ENCODE measurements at regions not wholly inside any gene's neighbourhood (a gene's known extent, or its start where the extent isn't known, plus 50 kb on each side); places are given as distances from the start of the nearest gene placed in this dataset.

DNA sequence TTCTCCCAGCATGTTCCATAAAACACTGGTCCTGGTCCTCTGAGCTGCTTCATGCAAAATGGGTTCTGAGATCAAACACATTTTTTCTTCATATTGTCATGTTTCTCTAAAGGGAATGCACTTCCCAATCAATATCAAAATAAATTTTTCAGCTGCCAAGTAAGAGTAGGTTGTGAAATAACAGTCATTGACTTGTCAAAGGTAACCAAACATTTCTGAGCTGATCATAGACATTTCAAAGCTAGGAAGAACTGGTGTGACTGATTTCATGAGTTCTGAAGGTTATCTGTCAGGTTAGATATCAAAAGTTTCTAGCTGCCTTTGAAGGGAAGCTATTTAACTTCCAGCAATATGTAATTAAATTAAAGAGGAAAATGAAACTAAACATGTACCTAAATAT is 770.9 kb downstream of the TBL1XR1 start:
- intact Hi-C loops (cut with DNase I) = no loop called here
- no peaks in the 10 kb centered on the region for H3K9me3 ChIP-seq
- no peak for ATAC-seq

DNA sequence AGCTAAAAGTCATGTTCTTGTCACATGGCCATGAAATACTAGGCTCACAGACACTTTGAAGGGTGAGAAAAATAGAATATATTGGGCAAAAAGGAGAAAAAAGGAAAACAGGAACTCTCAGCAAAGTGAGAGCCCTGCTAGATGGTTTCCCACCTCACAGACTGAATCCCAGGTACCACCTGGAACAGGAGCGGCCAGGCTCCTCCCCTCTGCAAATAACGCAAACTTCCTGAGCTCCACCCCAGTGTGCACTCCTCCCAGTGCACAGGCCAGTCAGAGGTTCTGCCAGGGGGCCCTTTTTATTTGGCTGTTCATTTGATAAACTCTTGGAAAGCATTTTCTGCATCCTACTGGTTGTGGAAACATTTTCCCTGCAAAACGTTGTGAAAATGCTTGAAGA is 780.4 kb downstream of the TBL1XR1 start:
- Histone ChIP-seq H3K4me3 (no peak overlapping the region), H3K4me1 (no peaks in the 10 kb centered on the region), H3K27me3 (no peaks in the 10 kb centered on the region), H3K27ac (no peak overlapping the region), H3K9me3 (no peaks in the 10 kb centered on the region), H3K36me3 (no peaks in the 10 kb centered on the region)
- DNase-seq = no peak
- no peak for ATAC-seq
- WGBS, 2 donors = 69 to 79% methylated on average over 3 of the region's 3 CpGs
- TF ChIP-seq, protein P1, sequence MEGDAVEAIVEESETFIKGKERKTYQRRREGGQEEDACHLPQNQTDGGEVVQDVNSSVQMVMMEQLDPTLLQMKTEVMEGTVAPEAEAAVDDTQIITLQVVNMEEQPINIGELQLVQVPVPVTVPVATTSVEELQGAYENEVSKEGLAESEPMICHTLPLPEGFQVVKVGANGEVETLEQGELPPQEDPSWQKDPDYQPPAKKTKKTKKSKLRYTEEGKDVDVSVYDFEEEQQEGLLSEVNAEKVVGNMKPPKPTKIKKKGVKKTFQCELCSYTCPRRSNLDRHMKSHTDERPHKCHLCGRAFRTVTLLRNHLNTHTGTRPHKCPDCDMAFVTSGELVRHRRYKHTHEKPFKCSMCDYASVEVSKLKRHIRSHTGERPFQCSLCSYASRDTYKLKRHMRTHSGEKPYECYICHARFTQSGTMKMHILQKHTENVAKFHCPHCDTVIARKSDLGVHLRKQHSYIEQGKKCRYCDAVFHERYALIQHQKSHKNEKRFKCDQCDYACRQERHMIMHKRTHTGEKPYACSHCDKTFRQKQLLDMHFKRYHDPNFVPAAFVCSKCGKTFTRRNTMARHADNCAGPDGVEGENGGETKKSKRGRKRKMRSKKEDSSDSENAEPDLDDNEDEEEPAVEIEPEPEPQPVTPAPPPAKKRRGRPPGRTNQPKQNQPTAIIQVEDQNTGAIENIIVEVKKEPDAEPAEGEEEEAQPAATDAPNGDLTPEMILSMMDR (IDR thresholded peaks at IDR 0.05) = no peak
- intact Hi-C loops (cut with DNase I) = no loop called here

More for the DNA sequence above, 770.9 kb downstream of the TBL1XR1 start:
- Histone ChIP-seq H3K4me3 (no peak overlapping the region), H3K27ac (no peak overlapping the region), H3K4me1 (no peaks in the 10 kb centered on the region), H3K27me3 (no peaks in the 10 kb centered on the region), H3K36me3 (no peaks in the 10 kb centered on the region)
- DNase-seq = no peak
- TF ChIP-seq, protein P1 (IDR thresholded peaks at IDR 0.05) = no peak

DNA sequence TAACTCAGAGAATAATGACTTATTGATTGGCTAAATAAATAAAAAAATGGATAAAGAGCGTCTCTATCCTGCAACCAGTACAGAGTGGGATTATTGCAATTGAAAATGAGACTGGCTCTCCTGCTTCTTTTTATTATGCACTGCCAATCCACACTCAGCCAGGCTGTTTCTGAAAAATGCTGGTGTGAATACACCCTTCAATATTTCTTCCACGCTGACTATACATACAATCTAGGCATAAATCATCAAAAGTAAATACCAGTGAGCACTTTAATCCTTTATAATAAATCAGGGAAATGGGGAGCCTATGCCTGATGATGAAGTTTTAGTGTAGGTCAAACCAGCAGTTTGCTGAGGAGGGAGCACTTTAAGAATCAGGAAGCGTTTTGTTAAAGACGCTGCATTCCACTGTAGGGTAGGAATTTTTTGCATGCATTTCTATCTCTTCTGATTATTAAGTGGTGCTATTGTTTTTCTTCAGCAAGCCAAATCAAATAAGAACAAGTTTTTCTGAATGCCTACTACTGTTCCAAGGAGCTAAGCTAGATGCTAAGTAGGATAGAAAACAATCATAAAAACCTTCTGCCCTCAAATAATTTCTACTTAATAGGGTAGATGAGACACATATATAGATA is 781.5 kb downstream of the TBL1XR1 start:
- DNase-seq = no peak
- WGBS, 2 donors = 63 to 68% methylated on average over 4 of the region's 4 CpGs
- Histone ChIP-seq H3K4me1 (no peaks in the 10 kb centered on the region), H3K9me3 (no peaks in the 10 kb centered on the region), H3K4me3 (no peak overlapping the region), H3K27me3 (no peaks in the 10 kb centered on the region), H3K27ac (no peak overlapping the region), H3K36me3 (no peaks in the 10 kb centered on the region)
- TF ChIP-seq, protein P1 (IDR thresholded peaks at IDR 0.05) = no peak
- no peak for ATAC-seq
- intact Hi-C loops (cut with DNase I) = no loop called here

DNA sequence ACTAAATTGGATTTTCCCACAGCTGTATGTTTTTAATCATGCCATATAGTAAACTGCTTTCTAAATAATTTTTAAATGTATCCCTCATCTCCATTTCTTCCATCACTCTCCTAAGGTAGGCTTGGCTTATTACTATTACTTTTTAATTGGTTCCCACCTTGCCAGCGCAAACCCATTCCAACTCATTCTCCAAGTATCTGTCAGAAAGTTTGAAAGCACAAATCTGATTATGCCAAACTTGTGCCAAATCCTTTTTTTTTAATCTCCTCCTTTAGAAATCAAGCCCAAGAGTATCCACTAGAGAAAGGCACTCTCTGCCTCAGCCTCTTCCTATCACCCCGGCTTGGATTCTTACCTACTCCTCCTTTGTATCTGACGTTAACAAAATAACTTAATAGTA is 784.5 kb downstream of the TBL1XR1 start:
- intact Hi-C loops (cut with DNase I) = no loop called here
- 89% methylated on average over 3 of the region's 3 CpGs for WGBS, 2 donors
- TF ChIP-seq, protein P1 (IDR thresholded peaks at IDR 0.05) = no peak
- ATAC-seq (no peak), DNase-seq (no peak)
- no peaks in the 10 kb centered on the region for H3K36me3 ChIP-seq
- H3K4me3 ChIP-seq = no peak overlapping the region
- no peaks in the 10 kb centered on the region for H3K27me3 ChIP-seq
- no peak overlapping the region for H3K27ac ChIP-seq
- H3K9me3 ChIP-seq = no peaks in the 10 kb centered on the region
- no peaks in the 10 kb centered on the region for H3K4me1 ChIP-seq

Measured in heart right ventricle (tissue), 16 donors.